ENCODE measurements at regions not wholly inside any gene's neighbourhood (a gene's known extent, or its start where the extent isn't known, plus 50 kb on each side); places are given as distances from the start of the nearest gene placed in this dataset.

- no peaks in the 10 kb centered on the region for H3K27me3 ChIP-seq (ENCODE audit: insufficient read depth, low read length)
- no peaks in the 10 kb centered on the region for H3K79me1 ChIP-seq (ENCODE audit: low read length)
- H3K4me2 ChIP-seq (ENCODE audit: low read length) = no peak overlapping the region
Measured at GRCh38 chr4:64130907-64131306, 278.3 kb downstream of the TECRL start.

DNA sequence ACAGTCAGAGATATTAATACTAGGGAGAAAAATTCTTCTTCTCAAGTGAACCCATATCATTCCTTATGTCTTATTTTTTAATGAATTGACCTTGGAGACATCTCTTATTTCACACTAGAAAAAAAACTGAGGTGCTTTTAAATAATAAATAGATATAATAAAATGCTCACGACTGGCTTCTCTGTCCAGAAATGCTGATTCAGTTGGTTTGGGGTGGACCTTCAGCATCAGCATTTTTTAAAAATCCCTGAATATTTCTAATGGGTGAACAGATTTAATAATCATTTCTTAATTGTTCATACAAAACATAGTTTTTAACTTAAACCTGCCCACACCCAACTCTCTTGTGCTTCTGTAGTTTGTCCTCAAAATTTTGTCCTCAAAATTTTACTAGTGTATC, 283.9 kb downstream of the TECRL start:
- H4K12ac ChIP-seq (ENCODE audit: low read depth, low read length) = no peak overlapping the region
- no peak overlapping the region for H4K8ac ChIP-seq (ENCODE audit: low read depth, low read length)
- no peak overlapping the region for H3K4me2 ChIP-seq (ENCODE audit: low read length)
- H3K4me3 ChIP-seq (ENCODE audit: low read depth, low read length) = no peak overlapping the region
- H3K23ac ChIP-seq (ENCODE audit: low read length) = no peak overlapping the region
- no peak overlapping the region for H3K18ac ChIP-seq (ENCODE audit: low read length)
- DNase-seq = no peak
- H3K9me3 ChIP-seq (ENCODE audit: insufficient read depth, low read depth, low read length) = peaks cover 5% of the 10 kb centered on the region
- H2BK12ac ChIP-seq (ENCODE audit: low read length) = no peak overlapping the region
- no peaks in the 10 kb centered on the region for H3K27me3 ChIP-seq (ENCODE audit: insufficient read depth, low read length)
- H2BK120ac ChIP-seq (ENCODE audit: insufficient read depth, low read length, poor library complexity) = no peak overlapping the region
- no peak overlapping the region for H2AK5ac ChIP-seq (ENCODE audit: low read length)
- no peak overlapping the region for H2AFZ ChIP-seq (ENCODE audit: insufficient read depth, low read length, poor library complexity)
- no peak overlapping the region for H3K14ac ChIP-seq (ENCODE audit: low read length)
- no peaks in the 10 kb centered on the region for H3K79me1 ChIP-seq (ENCODE audit: low read length)
- no peak overlapping the region for H3K4ac ChIP-seq (ENCODE audit: low read depth, low read length)
- H3K27ac ChIP-seq (ENCODE audit: low read depth, low read length) = no peak overlapping the region
- H3K36me3 ChIP-seq (ENCODE audit: control insufficient read depth in 1 of 2, insufficient read depth in 2 of 2, low read length in 2 of 2) = peaks cover 0 to 4% of the 10 kb centered on the region in 2 experiments
- no peak overlapping the region for H2BK5ac ChIP-seq (ENCODE audit: low read depth, low read length, poor library complexity)
- no CpG with 5 or more reads among the region's 1 CpG for WGBS (ENCODE audit: extremely low coverage, insufficient coverage, insufficient read length)
- H3K4me1 ChIP-seq (ENCODE audit: control insufficient read depth in 1 of 2, insufficient read depth in 2 of 2, low read length in 2 of 2) = no peaks in the 10 kb centered on the region
- H4K91ac ChIP-seq (ENCODE audit: low read depth, low read length) = no peak overlapping the region
- H3K79me2 ChIP-seq (ENCODE audit: control insufficient read depth, insufficient read depth, low read length, poor library complexity) = no peaks in the 10 kb centered on the region
- H3K9ac ChIP-seq (ENCODE audit: low read length) = no peak overlapping the region

More at GRCh38 chr4:64130907-64131306, 278.3 kb downstream of the TECRL start:
- no peak overlapping the region for H3K14ac ChIP-seq (ENCODE audit: low read length)
- H3K4me1 ChIP-seq (ENCODE audit: control insufficient read depth in 1 of 2, insufficient read depth in 2 of 2, low read length in 2 of 2) = no peaks in the 10 kb centered on the region
- H3K27ac ChIP-seq (ENCODE audit: low read depth, low read length) = no peak overlapping the region
- no peak overlapping the region for H4K91ac ChIP-seq (ENCODE audit: low read depth, low read length)
- H4K12ac ChIP-seq (ENCODE audit: low read depth, low read length) = no peak overlapping the region
- no peak overlapping the region for H4K8ac ChIP-seq (ENCODE audit: low read depth, low read length)
- no peaks in the 10 kb centered on the region for H3K36me3 ChIP-seq (ENCODE audit: control insufficient read depth in 1 of 2, insufficient read depth in 2 of 2, low read length in 2 of 2)
- H3K4ac ChIP-seq (ENCODE audit: low read depth, low read length) = no peak overlapping the region
- no peaks in the 10 kb centered on the region for H3K79me2 ChIP-seq (ENCODE audit: control insufficient read depth, insufficient read depth, low read length, poor library complexity)
- WGBS (ENCODE audit: extremely low coverage, insufficient coverage, insufficient read length) = no CpG with 5 or more reads among the region's 4 CpGs
- no peak overlapping the region for H2AK5ac ChIP-seq (ENCODE audit: low read length)
- no peak overlapping the region for H3K9ac ChIP-seq (ENCODE audit: low read length)
- no peak overlapping the region for H2BK12ac ChIP-seq (ENCODE audit: low read length)
- H2AFZ ChIP-seq (ENCODE audit: insufficient read depth, low read length, poor library complexity) = no peak overlapping the region
- H3K18ac ChIP-seq (ENCODE audit: low read length) = no peak overlapping the region
- H2BK120ac ChIP-seq (ENCODE audit: insufficient read depth, low read length, poor library complexity) = no peak overlapping the region
- H3K23ac ChIP-seq (ENCODE audit: low read length) = no peak overlapping the region
- H2BK5ac ChIP-seq (ENCODE audit: low read depth, low read length, poor library complexity) = no peak overlapping the region
- no peaks in the 10 kb centered on the region for H3K9me3 ChIP-seq (ENCODE audit: insufficient read depth, low read depth, low read length)
- H3K4me3 ChIP-seq (ENCODE audit: low read depth, low read length) = no peak overlapping the region
- DNase-seq = no peak

- no peak overlapping the region for H3K9ac ChIP-seq (ENCODE audit: low read length)
Measured at GRCh38 chr4:64121803-64122202, 287.4 kb downstream of the TECRL start.

DNA sequence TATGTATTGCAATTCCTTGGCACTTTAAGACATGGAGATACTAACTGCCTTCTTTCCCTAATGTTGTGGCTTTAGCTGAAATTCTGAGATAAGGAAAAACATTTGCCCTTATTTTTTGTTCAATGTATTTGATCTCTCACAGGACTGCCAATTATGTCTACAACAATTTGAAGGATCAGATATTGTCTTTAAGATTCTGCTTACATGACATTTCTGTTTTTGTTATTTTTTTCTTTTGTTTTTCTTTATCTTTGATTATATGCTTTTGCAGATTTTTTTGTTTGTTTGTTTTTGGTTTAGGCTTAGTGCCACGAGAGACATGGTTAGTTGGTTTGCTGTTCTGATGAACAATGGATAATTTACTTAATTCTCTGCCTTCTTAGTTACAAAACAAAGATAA, 303.3 kb downstream of the TECRL start:
- H3K14ac ChIP-seq (ENCODE audit: low read length) = no peak overlapping the region
- no peaks in the 10 kb centered on the region for H3K79me2 ChIP-seq (ENCODE audit: control insufficient read depth, insufficient read depth, low read length, poor library complexity)
- H2BK5ac ChIP-seq (ENCODE audit: low read depth, low read length, poor library complexity) = no peak overlapping the region
- H3K4me1 ChIP-seq (ENCODE audit: control insufficient read depth in 1 of 2, insufficient read depth in 2 of 2, low read length in 2 of 2) = no peaks in the 10 kb centered on the region
- H4K91ac ChIP-seq (ENCODE audit: low read depth, low read length) = no peak overlapping the region
- no peak overlapping the region for H2BK12ac ChIP-seq (ENCODE audit: low read length)
- H4K8ac ChIP-seq (ENCODE audit: low read depth, low read length) = no peak overlapping the region
- H3K27ac ChIP-seq (ENCODE audit: low read depth, low read length) = no peak overlapping the region
- DNase-seq = no peak
- H3K9ac ChIP-seq (ENCODE audit: low read length) = no peak overlapping the region
- no peak overlapping the region for H2BK120ac ChIP-seq (ENCODE audit: insufficient read depth, low read length, poor library complexity)
- no peak overlapping the region for H3K4ac ChIP-seq (ENCODE audit: low read depth, low read length)
- no peak overlapping the region for H3K4me2 ChIP-seq (ENCODE audit: low read length)
- H2AFZ ChIP-seq (ENCODE audit: insufficient read depth, low read length, poor library complexity) = no peak overlapping the region
- H3K27me3 ChIP-seq (ENCODE audit: insufficient read depth, low read length) = no peaks in the 10 kb centered on the region
- H2AK5ac ChIP-seq (ENCODE audit: low read length) = no peak overlapping the region
- H3K79me1 ChIP-seq (ENCODE audit: low read length) = no peaks in the 10 kb centered on the region
- no peak overlapping the region for H3K23ac ChIP-seq (ENCODE audit: low read length)
- WGBS (ENCODE audit: extremely low coverage, insufficient coverage, insufficient read length) = no CpG with 5 or more reads among the region's 1 CpG
- no peaks in the 10 kb centered on the region for H3K9me3 ChIP-seq (ENCODE audit: insufficient read depth, low read depth, low read length)
- no peak overlapping the region for H3K18ac ChIP-seq (ENCODE audit: low read length)
- no peak overlapping the region for H3K4me3 ChIP-seq (ENCODE audit: low read depth, low read length)
- no peaks in the 10 kb centered on the region for H3K36me3 ChIP-seq (ENCODE audit: control insufficient read depth in 1 of 2, insufficient read depth in 2 of 2, low read length in 2 of 2)
- H4K12ac ChIP-seq (ENCODE audit: low read depth, low read length) = no peak overlapping the region

More at GRCh38 chr4:64121803-64122202, 287.4 kb downstream of the TECRL start:
- Histone ChIP-seq H2BK120ac (ENCODE audit: insufficient read depth, low read length, poor library complexity) (no peak overlapping the region), H4K8ac (ENCODE audit: low read depth, low read length) (no peak overlapping the region), H3K27me3 (ENCODE audit: insufficient read depth, low read length) (no peaks in the 10 kb centered on the region), H2BK12ac (ENCODE audit: low read length) (no peak overlapping the region), H3K79me2 (ENCODE audit: control insufficient read depth, insufficient read depth, low read length, poor library complexity) (no peaks in the 10 kb centered on the region), H3K14ac (ENCODE audit: low read length) (no peak overlapping the region), H2AFZ (ENCODE audit: insufficient read depth, low read length, poor library complexity) (no peak overlapping the region), H3K36me3 (ENCODE audit: control insufficient read depth in 1 of 2, insufficient read depth in 2 of 2, low read length in 2 of 2) (peaks cover 0 to 4% of the 10 kb centered on the region in 2 experiments), H3K23ac (ENCODE audit: low read length) (no peak overlapping the region), H2BK5ac (ENCODE audit: low read depth, low read length, poor library complexity) (no peak overlapping the region), H3K4me2 (ENCODE audit: low read length) (no peak overlapping the region), H4K12ac (ENCODE audit: low read depth, low read length) (no peak overlapping the region), H3K79me1 (ENCODE audit: low read length) (no peaks in the 10 kb centered on the region), H3K4ac (ENCODE audit: low read depth, low read length) (no peak overlapping the region), H2AK5ac (ENCODE audit: low read length) (no peak overlapping the region), H3K27ac (ENCODE audit: low read depth, low read length) (no peak overlapping the region), H3K4me3 (ENCODE audit: low read depth, low read length) (no peak overlapping the region), H3K4me1 (ENCODE audit: control insufficient read depth in 1 of 2, insufficient read depth in 2 of 2, low read length in 2 of 2) (no peaks in the 10 kb centered on the region), H3K18ac (ENCODE audit: low read length) (no peak overlapping the region), H4K91ac (ENCODE audit: low read depth, low read length) (no peak overlapping the region), H3K9me3 (ENCODE audit: insufficient read depth, low read depth, low read length) (peaks cover 5% of the 10 kb centered on the region)
- DNase-seq = no peak
- WGBS (ENCODE audit: extremely low coverage, insufficient coverage, insufficient read length) = no CpG with 5 or more reads among the region's 4 CpGs

Measured in trophoblast cell (in vitro differentiated cells and primary cell).